ENCODE measurements at regions not wholly inside any gene's neighbourhood (a gene's known extent, or its start where the extent isn't known, plus 50 kb on each side); places are given as distances from the start of the nearest gene placed in this dataset.

GRCh38 chr2:33796511-33796910 is 197.4 kb upstream of the FAM98A start (continued):
- TF ChIP-seq ZBTB33 (IDR thresholded peaks at IDR 0.05; ENCODE audit: borderline replicate concordance, low read depth) (no peak), SIN3A (IDR thresholded peaks at IDR 0.05; ENCODE audit: borderline replicate concordance, low read depth, low read length) (no peak)

DNA sequence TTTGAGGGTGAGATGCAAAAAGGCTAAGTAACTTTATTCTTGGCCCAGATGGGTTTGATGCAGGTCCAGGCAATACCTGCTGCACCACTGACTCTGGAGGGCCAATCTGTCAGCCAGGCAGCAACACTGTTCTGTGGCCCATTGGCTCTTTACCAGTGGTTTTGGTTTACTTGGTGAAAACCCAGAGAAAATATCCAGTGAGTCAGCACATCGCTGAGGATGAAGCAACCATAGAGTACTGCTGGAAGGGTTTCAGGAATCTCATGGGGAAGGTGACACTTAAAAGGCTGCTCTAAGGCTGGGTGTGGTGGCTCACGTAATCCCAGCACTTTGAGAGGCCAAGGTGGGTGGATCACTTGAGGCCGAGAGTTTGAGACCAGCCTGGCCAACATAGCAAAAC is 192.5 kb upstream of the FAM98A start:
- CTCF ChIA-PET, result no interaction called here
- Histone ChIP-seq H3K79me2 (ENCODE audit: insufficient read depth) (no peaks in the 10 kb centered on the region), H3K4me3 (ENCODE audit: low read depth in 2 of 2, low read length in 1 of 2) (no peak overlapping the region), H3F3A (replicated peaks; ENCODE audit: insufficient read depth) (no peaks in the 10 kb centered on the region), H3K27ac (ENCODE audit: low read depth in 2 of 2, low read length in 1 of 2) (no peak overlapping the region), H3K9me3 (no peaks in the 10 kb centered on the region), H4K20me1 (ENCODE audit: insufficient read depth) (no peaks in the 10 kb centered on the region), H3K4me1 (ENCODE audit: control insufficient read depth in 1 of 2, insufficient read depth in 2 of 2, low read depth in 1 of 2, low read length in 1 of 2) (no peaks in the 10 kb centered on the region), H3K9ac (no peak overlapping the region), H2AFZ (ENCODE audit: low read depth) (no peak overlapping the region), H3K4me2 (no peak overlapping the region), H3K27me3 (ENCODE audit: insufficient read depth) (no peaks in the 10 kb centered on the region), H3K36me3 (replicated peaks in 1 of 2; ENCODE audit: control insufficient read depth in 1 of 2, insufficient read depth in 2 of 2, low read length in 1 of 2) (no peaks in the 10 kb centered on the region), H3K9me2 (no peaks in the 10 kb centered on the region)
- 8% methylated on average over 3 of the region's 3 CpGs for WGBS (ENCODE audit: low lambda C conversion rate)
- POLR2A ChIA-PET, result no interaction called here
- TF ChIP-seq MEF2A (IDR thresholded peaks at IDR 0.05; ENCODE audit: borderline replicate concordance, low read depth), result no peak
- no peak for TF ChIP-seq CTCF (IDR thresholded peaks at IDR 0.05)
- TF ChIP-seq SMC3 (IDR thresholded peaks at IDR 0.05; ENCODE audit: low read depth, low read length), result no peak
- no peak for TF ChIP-seq PBX3 (IDR thresholded peaks at IDR 0.05)
- TF ChIP-seq, protein P1, sequence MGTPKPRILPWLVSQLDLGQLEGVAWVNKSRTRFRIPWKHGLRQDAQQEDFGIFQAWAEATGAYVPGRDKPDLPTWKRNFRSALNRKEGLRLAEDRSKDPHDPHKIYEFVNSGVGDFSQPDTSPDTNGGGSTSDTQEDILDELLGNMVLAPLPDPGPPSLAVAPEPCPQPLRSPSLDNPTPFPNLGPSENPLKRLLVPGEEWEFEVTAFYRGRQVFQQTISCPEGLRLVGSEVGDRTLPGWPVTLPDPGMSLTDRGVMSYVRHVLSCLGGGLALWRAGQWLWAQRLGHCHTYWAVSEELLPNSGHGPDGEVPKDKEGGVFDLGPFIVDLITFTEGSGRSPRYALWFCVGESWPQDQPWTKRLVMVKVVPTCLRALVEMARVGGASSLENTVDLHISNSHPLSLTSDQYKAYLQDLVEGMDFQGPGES (IDR thresholded peaks at IDR 0.05; ENCODE audit: low read depth, low read length), result no peak
- TF ChIP-seq FOSL2 (IDR thresholded peaks at IDR 0.05; ENCODE audit: borderline replicate concordance, low read depth), result no peak
- no peak for TF ChIP-seq RFX5 (IDR thresholded peaks at IDR 0.05; ENCODE audit: low read length)
- no peak for TF ChIP-seq FOXM1 (IDR thresholded peaks at IDR 0.05; ENCODE audit: low read depth)
- no peak for TF ChIP-seq RCOR1 (IDR thresholded peaks at IDR 0.05; ENCODE audit: low read length)
- TF ChIP-seq YY1 (IDR thresholded peaks at IDR 0.05; ENCODE audit: low read depth), result no peak
- no peak for TF ChIP-seq TEAD4 (IDR thresholded peaks at IDR 0.05; ENCODE audit: borderline replicate concordance, insufficient read depth)
- TF ChIP-seq SIN3A (IDR thresholded peaks at IDR 0.05; ENCODE audit: borderline replicate concordance, low read depth, low read length), result no peak
- TF ChIP-seq FOXJ3 (CRISPR knock-in tag; IDR thresholded peaks at IDR 0.05), result no peak
- TF ChIP-seq TAF1 (IDR thresholded peaks at IDR 0.05; ENCODE audit: borderline replicate concordance, low read depth, low read length), result no peak
- TF ChIP-seq, protein P2, sequence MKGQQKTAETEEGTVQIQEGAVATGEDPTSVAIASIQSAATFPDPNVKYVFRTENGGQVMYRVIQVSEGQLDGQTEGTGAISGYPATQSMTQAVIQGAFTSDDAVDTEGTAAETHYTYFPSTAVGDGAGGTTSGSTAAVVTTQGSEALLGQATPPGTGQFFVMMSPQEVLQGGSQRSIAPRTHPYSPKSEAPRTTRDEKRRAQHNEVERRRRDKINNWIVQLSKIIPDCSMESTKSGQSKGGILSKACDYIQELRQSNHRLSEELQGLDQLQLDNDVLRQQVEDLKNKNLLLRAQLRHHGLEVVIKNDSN (IDR thresholded peaks at IDR 0.05; ENCODE audit: borderline replicate concordance, low read depth), result no peak
- no peak for TF ChIP-seq REST (IDR thresholded peaks at IDR 0.05; ENCODE audit: low read depth, low read length)
- TF ChIP-seq RXRA (IDR thresholded peaks at IDR 0.05; ENCODE audit: borderline replicate concordance, low read depth), result no peak
- no peak for TF ChIP-seq GATA2 (CRISPR knock-in tag; IDR thresholded peaks at IDR 0.05)
- TF ChIP-seq EZH2phosphoT487 (IDR thresholded peaks at IDR 0.05; ENCODE audit: borderline replicate concordance, low read depth), result no peak
- TF ChIP-seq GABPA (IDR thresholded peaks at IDR 0.05; ENCODE audit: low read depth), result no peak
- DNase-seq, result no peak

All from SK-N-SH (cell line).